Breast epithelium (tissue), 3 donors: ENCODE measurements at regions not wholly inside any gene's neighbourhood (a gene's known extent, or its start where the extent isn't known, plus 50 kb on each side); places are given as distances from the start of the nearest gene placed in this dataset.

Experiments used
- CTCF ChIP-seq, 3 donors: fragments of 450-650 bp; IDR thresholded peaks; one replicate each; pipeline ENCODE4 v1.5.1; 2016 to 2017; ENCODE audit warnings: antibody characterized with exemption in 3 of 3, mild to moderate bottlenecking in 3 of 3, moderate library complexity in 3 of 3
- POLR2AphosphoS5 ChIP-seq, 3 donors: sonication (generic); formaldehyde crosslinking; IDR thresholded peaks; one replicate each; pipeline ENCODE4 v1.6.1; 2017; ENCODE audit warnings: antibody characterized with exemption in 3 of 3

GRCh38 chr4:45147866-45148265, 421.5 kb upstream of the GNPDA2 start:
- no peak for TF ChIP-seq POLR2AphosphoS5 (IDR thresholded peaks at IDR 0.05)
- TF ChIP-seq CTCF (IDR thresholded peaks at IDR 0.05) = no peak
